Neural crest cell (in vitro differentiated cells): ENCODE measurements at regions not wholly inside any gene's neighbourhood (a gene's known extent, or its start where the extent isn't known, plus 50 kb on each side); places are given as distances from the start of the nearest gene placed in this dataset.

Experiments
- DNase-seq: peaks from one replicate; pipeline ENCODE4 v3.0.0; 2021; ENCODE audit warnings: low read depth, mixed read lengths, low spot score
- H3K27ac Mint-ChIP-seq: one replicate; pipeline ENCODE4 v1.8.0; 2021; ENCODE audit warnings: mild to moderate bottlenecking, mixed read lengths; ENCODE audit not compliant: unreplicated experiment
- H3K27me3 Mint-ChIP-seq: 2 replicates; pipeline ENCODE4 v1.8.0; 2021; ENCODE audit warnings: low read depth, mild to moderate bottlenecking, mixed read lengths
- H3K36me3 Mint-ChIP-seq: 2 replicates; pipeline ENCODE4 v1.8.0; 2021; ENCODE audit warnings: low read depth, mild to moderate bottlenecking, mixed read lengths
- H3K4me1 Mint-ChIP-seq: 2 replicates; pipeline ENCODE4 v1.8.0; 2021; ENCODE audit warnings: mixed read lengths
- H3K4me3 Mint-ChIP-seq: one replicate; pipeline ENCODE4 v1.8.0; 2021; ENCODE audit warnings: mild to moderate bottlenecking, mixed read lengths
- H3K9me3 Mint-ChIP-seq: 2 replicates; pipeline ENCODE4 v1.8.0; 2021; ENCODE audit warnings: mixed read lengths
- CTCF ChIP-seq: fragments of 200-600 bp; sonication (generic); conservative IDR thresholded peaks from 2 replicates; pipeline ENCODE4 v1.5.0; 2021; ENCODE audit warnings: antibody characterized with exemption, mild to moderate bottlenecking

- TF ChIP-seq CTCF, result no peak
- H3K27me3 Mint-ChIP-seq, result no peaks in the 10 kb centered on the region
- H3K9me3 Mint-ChIP-seq, result no peaks in the 10 kb centered on the region
- H3K27ac Mint-ChIP-seq, result no peak overlapping the region
- DNase-seq, result no peak
- no peaks in the 10 kb centered on the region for H3K36me3 Mint-ChIP-seq
- H3K4me3 Mint-ChIP-seq, result no peak overlapping the region
- H3K4me1 Mint-ChIP-seq, result peaks cover 21% of the 10 kb centered on the region
Observed at GRCh38 chr14:65301862-65302539, 110.5 kb upstream of the FUT8 start.

- Mint-ChIP-seq H3K36me3 (no peaks in the 10 kb centered on the region), H3K27ac (no peak overlapping the region), H3K4me3 (no peak overlapping the region), H3K4me1 (peaks cover 21% of the 10 kb centered on the region), H3K9me3 (no peaks in the 10 kb centered on the region), H3K27me3 (no peaks in the 10 kb centered on the region)
- TF ChIP-seq CTCF, result no peak
- DNase-seq, result no peak
Observed at GRCh38 chr14:65302571-65303189, 109.8 kb upstream of the FUT8 start.

GRCh38 chr14:65303190-65303898 is 109.2 kb upstream of the FUT8 start:
- peaks cover 21% of the 10 kb centered on the region for H3K4me1 Mint-ChIP-seq
- no peak for TF ChIP-seq CTCF
- no peaks in the 10 kb centered on the region for H3K9me3 Mint-ChIP-seq
- no peaks in the 10 kb centered on the region for H3K36me3 Mint-ChIP-seq
- H3K27me3 Mint-ChIP-seq, result no peaks in the 10 kb centered on the region
- peak overlapping the region; percentile 96 for H3K27ac Mint-ChIP-seq
- DNase-seq, result no peak
- no peak overlapping the region for H3K4me3 Mint-ChIP-seq

GRCh38 chr14:65303899-65304222 is 108.7 kb upstream of the FUT8 start:
- TF ChIP-seq CTCF, result no peak
- Mint-ChIP-seq H3K27me3 (no peaks in the 10 kb centered on the region), H3K36me3 (no peaks in the 10 kb centered on the region), H3K4me3 (no peak overlapping the region), H3K9me3 (no peaks in the 10 kb centered on the region), H3K27ac (peak overlapping the region; percentile 96), H3K4me1 (peaks cover 21% of the 10 kb centered on the region)
- no peak for DNase-seq

GRCh38 chr14:65304239-65304638 is 108.3 kb upstream of the FUT8 start:
- peak overlapping the region; percentile 96 for H3K27ac Mint-ChIP-seq
- no peak overlapping the region for H3K4me3 Mint-ChIP-seq
- no peak for TF ChIP-seq CTCF
- no peaks in the 10 kb centered on the region for H3K9me3 Mint-ChIP-seq
- H3K4me1 Mint-ChIP-seq, result peaks cover 21% of the 10 kb centered on the region
- no peak for DNase-seq
- no peaks in the 10 kb centered on the region for H3K27me3 Mint-ChIP-seq
- H3K36me3 Mint-ChIP-seq, result no peaks in the 10 kb centered on the region
